22Rv1 (cell line): ENCODE measurements at regions not wholly inside any gene's neighbourhood (a gene's known extent, or its start where the extent isn't known, plus 50 kb on each side); places are given as distances from the start of the nearest gene placed in this dataset.

Experiments
- ZFX ChIP-seq: fragments of 450-650 bp; IDR thresholded peaks from 2 replicates; pipeline ENCODE4 v1.6.1; 2017; ENCODE audit warnings: antibody characterized with exemption, borderline replicate concordance
- TF ChIP-seq, protein P1 (sequence below): fragments of 450-650 bp; IDR thresholded peaks from 2 replicates; pipeline ENCODE4 v1.5.1; 2017; ENCODE audit warnings: mild to moderate bottlenecking

DNA sequence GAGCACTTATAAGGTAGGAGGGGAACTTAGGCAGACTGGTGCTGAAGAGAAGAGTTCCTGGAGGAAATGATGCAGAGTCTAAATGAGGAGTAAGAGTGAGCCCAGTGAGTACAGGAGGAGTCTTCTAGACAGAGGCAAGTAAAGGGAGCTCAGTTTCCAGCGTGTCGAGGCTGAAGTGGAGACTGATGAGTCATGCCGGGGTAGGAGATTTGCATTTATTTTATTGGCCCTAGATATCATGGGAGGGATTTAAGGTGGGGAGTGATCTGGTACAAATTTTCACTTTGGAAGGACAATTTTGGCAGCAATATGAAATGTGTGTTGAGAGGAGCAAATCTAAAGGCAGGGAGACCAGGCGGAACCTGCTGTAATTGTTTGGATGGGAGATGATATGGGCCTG lies 157.5 kb downstream of the TTC8 start:
- TF ChIP-seq, protein P1, sequence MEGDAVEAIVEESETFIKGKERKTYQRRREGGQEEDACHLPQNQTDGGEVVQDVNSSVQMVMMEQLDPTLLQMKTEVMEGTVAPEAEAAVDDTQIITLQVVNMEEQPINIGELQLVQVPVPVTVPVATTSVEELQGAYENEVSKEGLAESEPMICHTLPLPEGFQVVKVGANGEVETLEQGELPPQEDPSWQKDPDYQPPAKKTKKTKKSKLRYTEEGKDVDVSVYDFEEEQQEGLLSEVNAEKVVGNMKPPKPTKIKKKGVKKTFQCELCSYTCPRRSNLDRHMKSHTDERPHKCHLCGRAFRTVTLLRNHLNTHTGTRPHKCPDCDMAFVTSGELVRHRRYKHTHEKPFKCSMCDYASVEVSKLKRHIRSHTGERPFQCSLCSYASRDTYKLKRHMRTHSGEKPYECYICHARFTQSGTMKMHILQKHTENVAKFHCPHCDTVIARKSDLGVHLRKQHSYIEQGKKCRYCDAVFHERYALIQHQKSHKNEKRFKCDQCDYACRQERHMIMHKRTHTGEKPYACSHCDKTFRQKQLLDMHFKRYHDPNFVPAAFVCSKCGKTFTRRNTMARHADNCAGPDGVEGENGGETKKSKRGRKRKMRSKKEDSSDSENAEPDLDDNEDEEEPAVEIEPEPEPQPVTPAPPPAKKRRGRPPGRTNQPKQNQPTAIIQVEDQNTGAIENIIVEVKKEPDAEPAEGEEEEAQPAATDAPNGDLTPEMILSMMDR: no peak
- TF ChIP-seq ZFX: no peak
